Activated T-helper 17 cell treated with anti-CD3 and anti-CD28 coated beads, Interleukin-2, amount 50 U/mL, for 72 hours (primary cell): ENCODE measurements at regions not wholly inside any gene's neighbourhood (a gene's known extent, or its start where the extent isn't known, plus 50 kb on each side); places are given as distances from the start of the nearest gene placed in this dataset.
"Not testable (repeated sequence)": the region's sequence is repeated elsewhere in the genome, so short reads cannot be mapped to it uniquely, and the experiment has no call there.

Experiments used
- ATAC-seq: fragments of 150-1000 bp; cut with Tn5 transposase; replicated peaks from 2 replicates; pipeline ENCODE4 v1.10.0; 2021; ENCODE audit warnings: mild to moderate bottlenecking, moderate library complexity
- H3K27ac Mint-ChIP-seq: one replicate; pipeline ENCODE4 v1.8.0; 2022; ENCODE audit warnings: mixed read lengths
- H3K27me3 Mint-ChIP-seq: one replicate; pipeline ENCODE4 v1.8.0; 2022; ENCODE audit warnings: mixed read lengths
- H3K36me3 Mint-ChIP-seq: one replicate; pipeline ENCODE4 v1.8.0; 2022; ENCODE audit warnings: low read depth, mild to moderate bottlenecking, mixed read lengths
- H3K4me1 Mint-ChIP-seq: one replicate; pipeline ENCODE4 v1.8.0; 2022; ENCODE audit warnings: mixed read lengths
- H3K4me3 Mint-ChIP-seq: one replicate; pipeline ENCODE4 v1.8.0; 2022; ENCODE audit warnings: mild to moderate bottlenecking, mixed read lengths
- H3K9me3 Mint-ChIP-seq: one replicate; pipeline ENCODE4 v1.8.0; 2022; ENCODE audit warnings: mixed read lengths

- Mint-ChIP-seq H3K4me1 (no peaks in the 10 kb centered on the region), H3K4me3 (no peak overlapping the region), H3K9me3 (no peaks in the 10 kb centered on the region), H3K27ac (no peak overlapping the region), H3K36me3 (no peaks in the 10 kb centered on the region), H3K27me3 (no peaks in the 10 kb centered on the region)
- no peak for ATAC-seq
Observed at GRCh38 chr10:32140403-32140802, 84.2 kb upstream of the KIF5B start.

GRCh38 chr10:32139223-32140073 is 83.2 kb upstream of the KIF5B start:
- ATAC-seq: peak; percentile 79
- Mint-ChIP-seq H3K36me3 (no peaks in the 10 kb centered on the region), H3K27ac (no peak overlapping the region), H3K4me1 (no peaks in the 10 kb centered on the region), H3K4me3 (no peak overlapping the region), H3K9me3 (no peaks in the 10 kb centered on the region), H3K27me3 (no peaks in the 10 kb centered on the region)

- ATAC-seq, H3K4me1 Mint-ChIP-seq, H3K9me3 Mint-ChIP-seq, H3K27me3 Mint-ChIP-seq, H3K4me3 Mint-ChIP-seq, H3K27ac Mint-ChIP-seq, H3K36me3 Mint-ChIP-seq: not testable (repeated sequence)
Observed at GRCh38 chr10:32136927-32137326, 80.7 kb upstream of the KIF5B start.

- not testable (repeated sequence) for H3K4me1 Mint-ChIP-seq, H3K4me3 Mint-ChIP-seq, H3K9me3 Mint-ChIP-seq, H3K27ac Mint-ChIP-seq, H3K27me3 Mint-ChIP-seq, ATAC-seq, H3K36me3 Mint-ChIP-seq
Observed at GRCh38 chr10:32135796-32136195, 79.6 kb upstream of the KIF5B start.

- Mint-ChIP-seq H3K27ac (no peak overlapping the region), H3K27me3 (no peaks in the 10 kb centered on the region), H3K36me3 (no peaks in the 10 kb centered on the region), H3K9me3 (no peaks in the 10 kb centered on the region), H3K4me3 (no peak overlapping the region), H3K4me1 (no peaks in the 10 kb centered on the region)
- ATAC-seq: no peak
Observed at GRCh38 chr10:32132357-32132946, 76.2 kb upstream of the KIF5B start.

GRCh38 chr10:32131388-32131787 is 75.2 kb upstream of the KIF5B start:
- Mint-ChIP-seq H3K36me3 (no peaks in the 10 kb centered on the region), H3K4me1 (no peaks in the 10 kb centered on the region), H3K9me3 (no peaks in the 10 kb centered on the region), H3K27me3 (no peaks in the 10 kb centered on the region), H3K4me3 (no peak overlapping the region), H3K27ac (peak overlapping the region; percentile 28)
- ATAC-seq: no peak

GRCh38 chr10:32130788-32131187 is 74.6 kb upstream of the KIF5B start:
- no peaks in the 10 kb centered on the region for H3K27me3 Mint-ChIP-seq
- ATAC-seq: no peak
- H3K27ac Mint-ChIP-seq: no peak overlapping the region
- H3K4me1 Mint-ChIP-seq: no peaks in the 10 kb centered on the region
- no peaks in the 10 kb centered on the region for H3K9me3 Mint-ChIP-seq
- H3K4me3 Mint-ChIP-seq: no peak overlapping the region
- H3K36me3 Mint-ChIP-seq: no peaks in the 10 kb centered on the region

GRCh38 chr10:32125023-32125422 is 68.8 kb upstream of the KIF5B start:
- no peak for ATAC-seq
- Mint-ChIP-seq H3K4me1 (no peaks in the 10 kb centered on the region), H3K9me3 (peaks cover 3% of the 10 kb centered on the region), H3K27me3 (no peaks in the 10 kb centered on the region), H3K27ac (no peak overlapping the region), H3K4me3 (no peak overlapping the region), H3K36me3 (no peaks in the 10 kb centered on the region)

GRCh38 chr10:32123021-32123420 is 66.8 kb upstream of the KIF5B start:
- H3K36me3 Mint-ChIP-seq: no peaks in the 10 kb centered on the region
- no peak for ATAC-seq
- peaks cover 3% of the 10 kb centered on the region for H3K9me3 Mint-ChIP-seq
- H3K27me3 Mint-ChIP-seq: no peaks in the 10 kb centered on the region
- no peak overlapping the region for H3K27ac Mint-ChIP-seq
- H3K4me3 Mint-ChIP-seq: no peak overlapping the region
- no peaks in the 10 kb centered on the region for H3K4me1 Mint-ChIP-seq

- Mint-ChIP-seq H3K36me3 (no peaks in the 10 kb centered on the region), H3K4me3 (no peak overlapping the region), H3K4me1 (no peaks in the 10 kb centered on the region), H3K9me3 (peaks cover 3% of the 10 kb centered on the region), H3K27me3 (peaks cover 3% of the 10 kb centered on the region), H3K27ac (no peak overlapping the region)
- ATAC-seq: no peak
Observed at GRCh38 chr10:32121648-32122047, 65.4 kb upstream of the KIF5B start.

- no peaks in the 10 kb centered on the region for H3K36me3 Mint-ChIP-seq
- no peak overlapping the region for H3K4me3 Mint-ChIP-seq
- no peak for ATAC-seq
- H3K4me1 Mint-ChIP-seq: no peaks in the 10 kb centered on the region
- H3K27me3 Mint-ChIP-seq: peaks cover 15% of the 10 kb centered on the region
- H3K27ac Mint-ChIP-seq: no peak overlapping the region
- peaks cover 3% of the 10 kb centered on the region for H3K9me3 Mint-ChIP-seq
Observed at GRCh38 chr10:32120147-32120546, 63.9 kb upstream of the KIF5B start.

GRCh38 chr10:32114508-32114907 is 58.3 kb upstream of the KIF5B start:
- H3K9me3 Mint-ChIP-seq: no peaks in the 10 kb centered on the region
- H3K27me3 Mint-ChIP-seq: peaks cover 23% of the 10 kb centered on the region
- no peak for ATAC-seq
- H3K4me1 Mint-ChIP-seq: no peaks in the 10 kb centered on the region
- no peak overlapping the region for H3K27ac Mint-ChIP-seq
- no peak overlapping the region for H3K4me3 Mint-ChIP-seq
- no peaks in the 10 kb centered on the region for H3K36me3 Mint-ChIP-seq

- no peak for ATAC-seq
- Mint-ChIP-seq H3K27me3 (peaks cover 25% of the 10 kb centered on the region), H3K27ac (no peak overlapping the region), H3K36me3 (no peaks in the 10 kb centered on the region), H3K4me1 (no peaks in the 10 kb centered on the region), H3K9me3 (no peaks in the 10 kb centered on the region), H3K4me3 (no peak overlapping the region)
Observed at GRCh38 chr10:32112055-32112454, 55.8 kb upstream of the KIF5B start.

- no peaks in the 10 kb centered on the region for H3K9me3 Mint-ChIP-seq
- no peak overlapping the region for H3K27ac Mint-ChIP-seq
- peaks cover 22% of the 10 kb centered on the region for H3K27me3 Mint-ChIP-seq
- no peaks in the 10 kb centered on the region for H3K4me1 Mint-ChIP-seq
- no peaks in the 10 kb centered on the region for H3K36me3 Mint-ChIP-seq
- ATAC-seq: no peak
- no peak overlapping the region for H3K4me3 Mint-ChIP-seq
Observed at GRCh38 chr10:32111585-32111984, 55.4 kb upstream of the KIF5B start.

- H3K27ac Mint-ChIP-seq: no peak overlapping the region
- ATAC-seq: no peak
- H3K4me1 Mint-ChIP-seq: no peaks in the 10 kb centered on the region
- peaks cover 17% of the 10 kb centered on the region for H3K27me3 Mint-ChIP-seq
- H3K36me3 Mint-ChIP-seq: no peaks in the 10 kb centered on the region
- H3K4me3 Mint-ChIP-seq: no peak overlapping the region
- H3K9me3 Mint-ChIP-seq: no peaks in the 10 kb centered on the region
Observed at GRCh38 chr10:32110790-32111189, 54.6 kb upstream of the KIF5B start.
